ENCODE measurements at regions not wholly inside any gene's neighbourhood (a gene's known extent, or its start where the extent isn't known, plus 50 kb on each side); places are given as distances from the start of the nearest gene placed in this dataset.

DNA sequence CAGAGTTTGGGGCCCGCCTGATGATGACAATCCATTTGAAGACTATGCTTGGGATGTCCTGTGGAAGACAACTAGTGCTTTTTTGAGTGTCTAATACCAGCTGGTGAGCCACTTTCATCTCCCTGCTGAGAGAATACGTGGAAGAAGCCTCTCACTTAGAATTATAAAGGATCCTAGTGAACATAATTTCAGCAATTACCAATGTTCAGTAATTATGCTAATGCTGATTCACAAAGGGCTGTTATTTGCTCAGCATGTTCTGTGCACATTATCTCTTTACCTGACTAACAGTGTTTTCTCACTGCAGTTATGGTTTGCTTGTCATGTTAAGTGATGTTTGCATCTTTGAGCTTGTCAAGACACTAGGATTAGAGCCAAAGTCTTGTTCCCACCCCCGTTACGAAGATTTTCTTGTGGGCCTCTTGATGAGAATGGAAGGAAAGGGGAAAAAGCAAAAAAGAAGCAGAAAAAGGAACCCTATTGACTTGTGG, 282.1 kb upstream of the CHD6 start:
- TF ChIP-seq POLR2A (IDR thresholded peaks at IDR 0.05; ENCODE audit: low read depth, low read length), result no peak
- no peak for TF ChIP-seq POLR2AphosphoS5 (IDR thresholded peaks at IDR 0.05; ENCODE audit: low read depth, low read length)
